Lower lobe of right lung (tissue), 2 donors: ENCODE measurements at regions not wholly inside any gene's neighbourhood (a gene's known extent, or its start where the extent isn't known, plus 50 kb on each side); places are given as distances from the start of the nearest gene placed in this dataset.
A peak's percentile ranks its signal among the peaks of the same experiment; 100 is the strongest.

Source experiments
- ATAC-seq, 2 donors: fragments of 200-7000 bp; cut with Tn5 transposase; one replicate each; pipeline ENCODE4 v1.9.1; 2020 to 2022; ENCODE audit warnings: mild to moderate bottlenecking in 2 of 2, moderate library complexity in 2 of 2
- DNase-seq: peaks from one replicate; pipeline ENCODE4 v3.0.0-alpha.2; 2020
- H3K27ac ChIP-seq: fragments of 200-600 bp; one replicate; pipeline ENCODE4 v1.8.0; 2022
- H3K27me3 ChIP-seq: fragments of 200-600 bp; one replicate; pipeline ENCODE4 v1.8.0; 2022; ENCODE audit warnings: low read depth
- H3K36me3 ChIP-seq: fragments of 200-600 bp; one replicate; pipeline ENCODE4 v1.8.0; 2022; ENCODE audit warnings: mild to moderate bottlenecking
- H3K4me1 ChIP-seq: fragments of 200-600 bp; one replicate; pipeline ENCODE4 v1.8.0; 2022
- H3K4me3 ChIP-seq: fragments of 200-600 bp; one replicate; pipeline ENCODE4 v1.8.0; 2022; ENCODE audit warnings: mild to moderate bottlenecking
- H3K9me3 ChIP-seq: fragments of 200-600 bp; one replicate; pipeline ENCODE4 v1.8.0; 2022
- intact Hi-C: fragments of 100-400 bp; cut with DNase I; formaldehyde crosslinking; loops from one replicate; pipeline ENCODE4 v1.11.0; 2022
- TF ChIP-seq, protein P1 (sequence below): fragments of 200-600 bp; IDR thresholded peaks from one replicate; pipeline ENCODE4 v1.8.0; 2022; ENCODE audit warnings: antibody characterized with exemption, mild to moderate bottlenecking
- donor health status: DM: no; HTN: yes; CAD: no; lungs with severe emphysema.

DNA sequence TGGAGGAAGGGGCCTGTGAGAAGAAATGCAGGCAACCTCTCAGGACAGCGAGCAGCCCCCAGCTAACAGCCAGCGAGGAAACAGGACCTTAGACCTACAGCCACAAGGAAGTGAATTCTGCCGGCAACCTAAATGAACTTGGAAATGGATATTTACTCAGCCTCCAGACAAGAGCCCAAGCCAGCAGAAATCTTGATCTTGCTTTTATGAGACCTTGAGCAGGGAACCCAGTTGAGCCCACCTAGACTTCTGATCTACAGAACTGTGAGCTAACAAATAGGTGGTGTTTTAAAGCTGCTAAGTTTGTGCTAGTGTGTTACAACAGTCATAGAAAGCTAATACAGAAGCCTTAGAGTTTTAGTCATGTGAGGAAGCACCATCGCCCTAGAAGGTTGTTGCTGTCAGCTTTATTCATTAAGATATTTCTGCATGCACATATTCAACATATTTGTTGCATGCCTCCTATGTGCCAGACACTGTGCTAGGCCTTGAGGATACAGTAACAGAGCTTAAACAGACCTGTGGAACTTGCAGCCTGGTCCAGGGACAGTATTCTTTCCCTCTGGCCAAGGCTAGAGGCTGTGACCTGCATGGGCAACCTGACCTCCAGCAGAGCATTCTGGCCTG, 50.3 kb downstream of the NALF2 start:
- no peaks in the 10 kb centered on the region for H3K9me3 ChIP-seq
- H3K36me3 ChIP-seq = no peaks in the 10 kb centered on the region
- H3K4me3 ChIP-seq = no peak overlapping the region
- no peaks in the 10 kb centered on the region for H3K27me3 ChIP-seq
- no peaks in the 10 kb centered on the region for H3K4me1 ChIP-seq
- ATAC-seq (no peak), DNase-seq (no peak)
- TF ChIP-seq, protein P1, sequence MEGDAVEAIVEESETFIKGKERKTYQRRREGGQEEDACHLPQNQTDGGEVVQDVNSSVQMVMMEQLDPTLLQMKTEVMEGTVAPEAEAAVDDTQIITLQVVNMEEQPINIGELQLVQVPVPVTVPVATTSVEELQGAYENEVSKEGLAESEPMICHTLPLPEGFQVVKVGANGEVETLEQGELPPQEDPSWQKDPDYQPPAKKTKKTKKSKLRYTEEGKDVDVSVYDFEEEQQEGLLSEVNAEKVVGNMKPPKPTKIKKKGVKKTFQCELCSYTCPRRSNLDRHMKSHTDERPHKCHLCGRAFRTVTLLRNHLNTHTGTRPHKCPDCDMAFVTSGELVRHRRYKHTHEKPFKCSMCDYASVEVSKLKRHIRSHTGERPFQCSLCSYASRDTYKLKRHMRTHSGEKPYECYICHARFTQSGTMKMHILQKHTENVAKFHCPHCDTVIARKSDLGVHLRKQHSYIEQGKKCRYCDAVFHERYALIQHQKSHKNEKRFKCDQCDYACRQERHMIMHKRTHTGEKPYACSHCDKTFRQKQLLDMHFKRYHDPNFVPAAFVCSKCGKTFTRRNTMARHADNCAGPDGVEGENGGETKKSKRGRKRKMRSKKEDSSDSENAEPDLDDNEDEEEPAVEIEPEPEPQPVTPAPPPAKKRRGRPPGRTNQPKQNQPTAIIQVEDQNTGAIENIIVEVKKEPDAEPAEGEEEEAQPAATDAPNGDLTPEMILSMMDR = no peak
- intact Hi-C loops = no loop called here
- no peak overlapping the region for H3K27ac ChIP-seq

DNA sequence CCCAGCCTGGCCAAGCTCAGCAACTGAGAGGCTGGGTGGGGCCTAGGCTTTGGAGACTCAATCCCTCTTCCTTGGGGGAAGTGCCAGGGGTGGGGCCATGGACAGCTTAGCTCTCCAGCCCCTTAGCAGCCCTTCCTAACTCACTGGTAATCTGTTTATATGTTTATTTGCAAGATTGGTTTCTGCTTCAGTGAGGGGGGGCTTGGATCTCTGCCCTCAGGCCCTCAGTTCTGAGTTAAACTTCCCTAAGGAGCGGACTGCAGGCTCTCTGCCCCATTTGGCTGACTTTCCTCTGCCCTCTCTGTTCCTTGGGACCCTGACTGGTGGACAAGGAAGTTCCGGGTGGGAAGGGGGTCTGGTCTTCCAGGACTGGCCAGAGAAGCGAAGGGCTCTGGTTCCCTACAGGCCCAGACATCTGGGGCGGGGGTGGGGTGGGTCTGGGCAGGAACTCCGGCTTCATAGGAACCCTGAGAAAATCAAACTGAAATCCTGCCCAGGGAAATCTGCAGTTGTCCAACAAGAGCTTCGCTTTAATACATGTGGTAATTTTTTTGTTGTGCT, 51.4 kb downstream of the NALF2 start:
- no peak overlapping the region for H3K27ac ChIP-seq
- H3K27me3 ChIP-seq = no peaks in the 10 kb centered on the region
- H3K4me3 ChIP-seq = no peak overlapping the region
- ATAC-seq (no peak), DNase-seq (no peak)
- intact Hi-C loops = no loop called here
- no peaks in the 10 kb centered on the region for H3K9me3 ChIP-seq
- H3K4me1 ChIP-seq = no peaks in the 10 kb centered on the region
- H3K36me3 ChIP-seq = no peaks in the 10 kb centered on the region
- TF ChIP-seq, protein P1 = no peak

DNA sequence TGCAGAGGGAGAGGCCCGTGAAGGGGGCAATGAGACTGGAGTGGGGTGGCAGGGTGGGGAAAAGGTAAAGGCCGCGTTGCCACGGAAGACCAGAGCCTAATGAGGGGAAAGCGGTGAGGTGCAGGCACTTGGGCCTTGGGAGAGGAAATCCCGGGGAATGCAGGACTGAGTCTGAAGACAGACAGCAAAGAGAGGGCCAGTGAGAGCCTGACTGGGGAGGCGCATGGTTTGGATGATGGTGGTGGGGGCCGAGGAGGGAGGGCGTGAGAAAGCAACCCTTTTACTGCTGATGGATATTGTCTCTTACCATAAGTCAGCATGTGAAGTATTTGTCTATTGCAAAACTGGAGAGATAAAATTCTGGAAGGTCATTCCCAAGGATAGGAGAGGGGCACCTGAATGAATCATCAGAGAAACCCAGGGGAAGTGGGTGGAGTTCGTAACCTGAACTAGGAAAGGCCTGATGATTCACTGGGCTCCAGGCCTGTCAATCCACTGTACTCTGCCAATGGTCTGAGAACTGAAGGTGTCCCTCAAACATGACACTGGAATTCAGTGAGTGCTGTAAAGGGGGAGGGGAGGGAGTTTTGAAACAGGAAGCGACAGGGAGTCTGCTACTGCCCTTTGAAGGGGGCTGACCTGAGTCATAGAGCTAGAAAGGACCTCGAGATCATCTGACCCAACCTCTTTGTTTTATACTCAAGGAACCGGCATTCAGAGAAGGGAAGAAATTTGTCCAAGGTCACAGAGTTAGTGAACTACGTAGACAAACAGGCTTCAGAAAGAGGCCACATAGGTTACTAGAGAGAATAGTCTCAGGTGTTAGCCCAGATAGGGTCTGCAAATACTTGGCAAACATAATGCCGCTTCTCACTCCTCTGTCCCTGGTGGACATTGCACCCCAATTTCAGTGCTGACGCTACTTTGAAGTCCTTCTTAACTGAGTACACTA, 52.2 kb downstream of the NALF2 start:
- intact Hi-C loops = no loop called here
- H3K27ac ChIP-seq = no peak overlapping the region
- ATAC-seq = peak; percentile 68 to 87
- no peak overlapping the region for H3K4me3 ChIP-seq
- DNase-seq = no peak
- TF ChIP-seq, protein P1 = no peak
- H3K4me1 ChIP-seq = no peaks in the 10 kb centered on the region
- no peaks in the 10 kb centered on the region for H3K36me3 ChIP-seq
- no peaks in the 10 kb centered on the region for H3K9me3 ChIP-seq
- no peaks in the 10 kb centered on the region for H3K27me3 ChIP-seq

DNA sequence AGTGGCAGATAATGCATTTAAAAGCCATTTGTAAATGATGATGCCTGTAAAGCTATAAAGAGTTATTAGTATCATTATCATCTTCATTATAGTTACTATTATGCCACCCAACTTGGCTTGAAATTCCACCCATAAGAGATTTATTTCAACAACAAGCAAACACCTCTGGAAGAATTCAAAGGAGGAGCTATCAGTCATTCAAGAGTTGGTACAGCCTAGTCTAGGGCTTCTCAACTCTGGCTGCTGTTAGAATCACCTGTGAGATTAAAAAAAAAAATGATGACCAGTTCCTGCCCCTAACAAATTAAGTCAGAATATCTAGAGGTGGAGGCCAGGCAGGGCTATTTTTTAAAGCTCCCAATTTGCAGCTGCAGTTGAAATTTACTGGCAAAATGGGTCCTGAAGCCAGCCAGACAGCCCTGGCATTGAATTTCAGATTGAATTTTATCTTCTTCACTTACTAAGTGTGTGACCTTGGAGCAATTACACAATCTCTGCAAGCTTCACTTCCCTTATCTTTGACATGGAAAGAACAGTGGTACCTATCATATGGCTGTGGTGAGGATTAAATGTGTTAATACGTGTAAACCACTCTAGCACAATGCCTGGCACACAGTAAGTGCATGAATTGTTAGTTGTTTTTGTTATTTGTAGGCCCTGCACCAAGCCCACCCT, 52.9 kb upstream of the EDA start:
- no peak for DNase-seq
- Histone ChIP-seq H3K36me3 (no peaks in the 10 kb centered on the region), H3K27me3 (no peaks in the 10 kb centered on the region), H3K9me3 (no peaks in the 10 kb centered on the region), H3K4me1 (no peaks in the 10 kb centered on the region), H3K27ac (no peak overlapping the region), H3K4me3 (no peak overlapping the region)
- intact Hi-C loops = no loop called here
- ATAC-seq = no peak
- TF ChIP-seq, protein P1 = no peak

DNA sequence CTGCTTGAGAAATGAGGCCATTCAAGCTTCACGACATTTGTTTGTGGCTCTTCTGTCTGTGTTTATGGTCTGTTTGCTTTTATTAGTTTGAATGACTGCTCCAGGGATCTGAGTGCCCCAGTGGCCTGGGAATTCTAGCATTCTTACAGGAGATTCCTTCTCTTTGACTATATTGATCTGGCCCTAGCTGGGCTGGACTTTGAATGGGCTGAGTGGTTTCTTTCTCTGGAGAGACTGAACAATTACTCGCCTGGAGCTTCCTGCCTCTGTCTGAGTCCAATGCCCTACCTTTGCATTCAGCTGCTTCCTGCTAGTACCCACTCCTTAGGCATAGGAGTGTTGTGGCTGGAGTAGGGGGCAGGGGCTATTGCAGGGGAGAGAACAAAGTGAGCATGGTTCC, 51.2 kb upstream of the EDA start:
- Histone ChIP-seq H3K27ac (no peak overlapping the region), H3K4me1 (no peaks in the 10 kb centered on the region), H3K9me3 (no peaks in the 10 kb centered on the region), H3K4me3 (no peak overlapping the region), H3K36me3 (no peaks in the 10 kb centered on the region), H3K27me3 (no peaks in the 10 kb centered on the region)
- TF ChIP-seq, protein P1 = no peak
- DNase-seq (no peak), ATAC-seq (no peak)
- intact Hi-C loops = no loop called here
